GM10266 (cell line): ENCODE measurements at regions not wholly inside any gene's neighbourhood (a gene's known extent, or its start where the extent isn't known, plus 50 kb on each side); places are given as distances from the start of the nearest gene placed in this dataset.

ENCODE experiments used
- DNase-seq: peaks from one replicate; pipeline ENCODE4 v3.0.0; 2012; ENCODE audit errors: extremely low spot score
- CTCF ChIP-seq: IDR thresholded peaks from 2 replicates; pipeline ENCODE4 v1.5.1; 2012; ENCODE audit warnings: mild to moderate bottlenecking, low read depth; ENCODE audit not compliant: control insufficient read depth, insufficient read depth; ENCODE audit errors: missing control alignments

GRCh38 chr2:63789338-63790020 lies 52.2 kb upstream of the UGP2 start:
- DNase-seq, result no peak
- TF ChIP-seq CTCF, result no peak

GRCh38 chr2:63790491-63790890 lies 51.2 kb upstream of the UGP2 start:
- no peak for TF ChIP-seq CTCF
- no peak for DNase-seq

- DNase-seq, result no peak
- TF ChIP-seq CTCF, result no peak
These were observed 50.8 kb upstream of the UGP2 start for GRCh38 chr2:63790906-63791305.

GRCh38 chr2:63791387-63791786 lies 50.3 kb upstream of the UGP2 start:
- no peak for TF ChIP-seq CTCF
- DNase-seq, result no peak
